Activated T-cell treated with anti-CD3 and anti-CD28 coated beads for 48 hours (primary cell): ENCODE measurements at regions not wholly inside any gene's neighbourhood (a gene's known extent, or its start where the extent isn't known, plus 50 kb on each side); places are given as distances from the start of the nearest gene placed in this dataset.
"Not testable (repeated sequence)": the region's sequence is repeated elsewhere in the genome, so short reads cannot be mapped to it uniquely, and the experiment has no call there.

ENCODE experiments used
- DNase-seq: peaks from one replicate; pipeline ENCODE4 v3.0.0-alpha.2; 2020; ENCODE audit warnings: low read depth

DNA sequence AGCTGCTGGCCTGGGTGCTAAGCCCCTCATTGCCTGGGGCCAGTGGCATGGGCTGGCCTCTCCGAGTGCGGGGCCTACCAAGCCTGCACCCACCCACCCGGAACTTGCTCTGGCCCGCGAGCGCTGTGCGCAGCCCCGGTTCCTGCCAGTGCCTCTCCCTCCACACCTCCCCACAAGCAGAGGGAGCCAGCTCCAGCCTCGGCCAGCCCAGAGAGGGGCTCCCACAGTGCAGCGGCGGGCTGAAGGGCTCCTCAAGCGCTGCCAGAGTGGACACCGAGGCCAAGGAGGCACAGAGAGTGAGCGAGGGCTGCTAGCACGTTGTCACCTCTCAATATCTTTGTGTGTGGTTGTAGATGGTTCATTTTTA is 74.8 kb upstream of the ATP1A1 start:
- DNase-seq: not testable (repeated sequence)

- DNase-seq: no peak
Measured at GRCh38 chr1:116298746-116299145, 74.3 kb upstream of the ATP1A1 start.

DNA sequence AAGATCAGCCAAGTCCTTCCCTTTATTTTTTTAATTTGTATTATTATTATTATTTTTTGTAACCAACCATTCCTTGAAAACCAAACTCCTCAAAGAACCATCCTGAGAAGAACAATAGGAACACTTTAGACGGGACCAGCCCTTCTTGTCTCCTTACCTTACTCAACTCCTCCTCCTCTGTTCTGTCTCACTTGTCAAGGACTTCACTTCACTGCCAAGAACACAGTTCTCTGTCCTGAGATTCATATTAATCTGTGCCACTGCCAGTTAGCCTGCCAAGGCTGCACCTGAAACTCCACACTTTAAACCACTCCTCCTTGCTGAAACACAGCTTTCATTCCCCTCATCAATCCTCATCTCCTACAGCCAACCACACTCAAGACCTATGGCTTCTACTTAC is 73.8 kb upstream of the ATP1A1 start:
- no peak for DNase-seq

DNA sequence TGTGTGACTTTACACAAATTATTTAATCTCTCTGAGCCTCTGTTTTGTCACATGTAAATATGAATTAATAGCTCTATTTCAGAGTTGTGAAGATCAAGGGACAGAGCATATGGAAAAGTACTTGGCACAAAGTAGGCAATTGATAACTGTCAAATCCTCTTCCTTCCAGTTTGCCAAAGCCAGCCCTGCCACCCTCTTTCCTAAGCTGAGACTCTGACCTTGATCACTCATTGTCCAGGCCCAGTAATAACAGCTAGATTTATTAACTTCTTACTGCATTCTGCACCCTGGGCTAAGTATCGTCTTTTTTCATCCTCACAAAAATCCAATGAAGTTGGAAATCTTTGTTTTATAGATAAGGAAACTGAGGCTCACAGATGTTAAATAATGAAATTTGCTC is 70.8 kb upstream of the ATP1A1 start:
- DNase-seq: no peak

DNA sequence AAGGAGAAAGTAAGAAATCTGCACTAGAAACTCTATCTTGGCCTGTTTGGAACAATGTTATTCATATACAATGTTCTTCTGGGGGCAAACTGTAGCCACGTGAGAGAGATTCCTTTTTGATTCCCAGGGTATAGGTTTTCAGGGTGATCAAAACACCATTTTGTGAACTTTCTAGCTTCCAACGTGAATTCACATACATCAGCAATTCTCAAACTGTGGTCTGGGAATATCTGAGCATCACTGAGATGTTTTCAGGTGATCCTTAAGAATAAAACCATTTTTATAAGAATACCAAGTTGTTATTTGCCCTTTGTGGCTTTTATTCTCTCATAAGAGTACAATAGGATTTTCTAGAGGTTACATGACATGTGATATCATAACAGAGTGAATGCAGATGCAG is 66.9 kb upstream of the ATP1A1 start:
- no peak for DNase-seq

DNA sequence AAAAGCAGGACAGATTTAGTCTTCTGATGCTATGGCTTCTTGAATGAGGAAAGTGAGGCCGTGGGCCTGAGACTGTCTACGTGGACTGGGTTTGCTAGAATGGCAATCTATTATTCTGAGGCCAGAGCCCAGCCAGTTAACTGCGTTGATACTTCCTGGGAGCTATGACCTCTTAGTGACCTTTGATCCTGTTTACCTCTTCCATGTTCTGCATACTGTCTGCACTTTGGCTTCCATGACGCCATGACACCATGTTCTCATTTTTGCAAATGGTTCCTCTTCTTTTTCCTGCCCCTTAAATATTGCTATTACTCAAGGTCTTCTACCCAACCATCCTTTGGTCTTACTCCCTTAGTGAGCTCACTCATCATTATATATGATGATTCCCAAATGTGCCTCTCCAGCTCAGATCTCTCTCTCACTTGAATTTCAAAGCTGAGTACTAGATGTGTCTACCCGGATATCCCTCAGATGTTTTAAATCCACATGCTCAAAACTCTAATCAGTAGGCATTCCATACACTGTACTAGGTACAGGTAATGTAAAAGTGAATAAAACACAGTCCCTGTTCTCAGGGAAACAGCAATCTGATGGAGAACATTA is 66.1 kb upstream of the ATP1A1 start:
- DNase-seq: no peak

- DNase-seq: no peak
Measured at GRCh38 chr1:116308276-116308675, 64.8 kb upstream of the ATP1A1 start.

DNA sequence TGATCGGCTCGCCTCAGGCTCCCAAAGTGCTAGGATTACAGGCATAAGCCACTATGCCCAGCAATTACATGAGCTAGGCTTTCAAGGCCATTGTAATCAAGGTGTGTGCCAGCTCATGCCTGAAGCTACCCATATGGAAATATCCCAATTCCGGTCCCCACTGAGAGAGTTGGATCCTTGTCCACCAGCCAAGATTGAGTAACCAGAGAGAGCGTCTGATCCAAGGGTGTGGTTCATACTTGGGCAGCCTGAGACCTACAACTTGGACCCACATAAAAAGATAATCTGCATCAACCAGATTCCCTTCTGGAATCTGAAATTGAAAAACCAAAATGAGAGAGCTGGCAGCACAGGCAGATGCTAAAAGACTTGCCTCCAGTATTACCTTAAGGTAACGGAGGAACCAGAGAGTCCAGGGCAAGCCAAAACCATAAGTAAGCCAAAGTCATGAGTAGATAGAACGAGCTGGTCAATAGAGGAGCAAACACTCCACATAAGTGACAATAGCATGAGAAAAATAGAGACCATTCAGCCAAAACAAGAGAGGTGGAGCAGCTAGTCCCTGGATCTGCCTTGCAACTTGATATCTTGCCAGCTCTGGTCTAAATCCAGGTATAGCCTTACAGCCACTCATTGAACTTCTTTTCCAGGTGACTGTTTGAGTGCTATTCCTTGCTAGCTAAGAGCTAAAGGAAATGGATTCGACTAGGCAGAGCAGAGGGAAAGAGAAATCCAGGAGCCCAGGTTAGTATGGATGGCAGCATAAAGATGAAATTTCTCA is 63.8 kb upstream of the ATP1A1 start:
- DNase-seq: no peak

- no peak for DNase-seq
Measured at GRCh38 chr1:116310180-116310579, 62.9 kb upstream of the ATP1A1 start.

DNA sequence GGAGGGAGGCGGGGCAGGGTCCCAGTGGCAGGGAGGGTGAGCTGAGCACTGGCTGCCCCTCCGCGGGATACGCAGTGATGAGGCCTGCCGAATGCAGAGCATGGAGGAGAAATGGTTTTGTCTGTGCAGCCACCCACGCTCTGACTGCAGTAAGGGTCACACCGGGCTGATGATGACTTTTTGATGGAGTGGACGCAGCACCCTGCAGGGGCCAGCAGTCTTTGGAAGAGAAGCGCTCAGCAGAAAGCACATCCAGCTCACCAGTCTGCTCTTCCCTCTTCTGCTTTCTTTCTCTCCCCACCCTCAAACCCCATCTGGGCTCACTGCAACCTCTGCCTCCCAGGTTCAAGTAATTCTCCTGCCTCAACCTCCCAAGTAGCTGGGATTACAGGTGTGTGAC is 61.9 kb upstream of the ATP1A1 start:
- no peak for DNase-seq

DNA sequence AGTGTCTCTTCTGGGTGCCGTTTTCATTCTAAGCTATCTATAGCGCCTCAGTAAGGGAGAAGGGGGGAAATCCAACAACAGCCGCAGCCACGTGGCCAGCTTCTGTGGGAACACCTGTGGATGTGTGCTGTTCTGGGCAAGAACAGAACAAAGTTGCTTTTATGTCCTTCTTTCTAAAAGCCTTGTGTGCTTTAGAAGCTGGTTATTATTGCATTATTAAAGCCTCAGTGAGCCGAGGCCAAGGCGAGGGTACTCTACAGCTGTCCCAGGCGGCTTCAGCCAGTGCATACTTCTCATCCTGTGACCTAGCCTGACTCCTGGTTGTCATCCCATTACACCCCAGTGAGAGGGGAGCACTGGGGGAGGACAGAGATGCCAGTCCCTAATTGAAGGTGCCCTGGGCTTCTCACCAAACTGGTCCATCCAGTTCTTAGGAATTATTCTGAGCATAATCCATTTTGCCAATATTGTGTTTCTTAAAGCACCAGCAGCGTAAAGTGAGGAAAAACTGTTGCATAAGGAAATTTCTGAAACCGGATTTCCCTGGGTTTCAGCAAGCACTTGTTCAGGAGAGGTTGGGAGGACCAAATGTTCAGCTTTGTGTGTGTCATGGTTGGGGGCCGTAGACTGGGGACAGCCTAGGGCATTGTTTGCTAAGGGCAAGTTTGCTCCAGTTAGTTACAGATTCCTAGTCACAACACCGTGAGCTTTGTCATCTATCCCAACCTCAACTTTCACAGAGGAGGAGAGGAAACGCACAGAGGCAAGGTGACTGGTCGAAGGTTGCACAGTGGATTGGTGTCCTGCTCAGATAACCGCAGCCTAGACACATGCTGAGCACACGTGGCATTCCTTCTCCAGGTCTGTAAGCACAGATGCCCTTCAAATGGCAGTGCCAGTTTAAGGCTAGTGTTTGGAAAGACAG is 61.0 kb upstream of the ATP1A1 start:
- DNase-seq: no peak

DNA sequence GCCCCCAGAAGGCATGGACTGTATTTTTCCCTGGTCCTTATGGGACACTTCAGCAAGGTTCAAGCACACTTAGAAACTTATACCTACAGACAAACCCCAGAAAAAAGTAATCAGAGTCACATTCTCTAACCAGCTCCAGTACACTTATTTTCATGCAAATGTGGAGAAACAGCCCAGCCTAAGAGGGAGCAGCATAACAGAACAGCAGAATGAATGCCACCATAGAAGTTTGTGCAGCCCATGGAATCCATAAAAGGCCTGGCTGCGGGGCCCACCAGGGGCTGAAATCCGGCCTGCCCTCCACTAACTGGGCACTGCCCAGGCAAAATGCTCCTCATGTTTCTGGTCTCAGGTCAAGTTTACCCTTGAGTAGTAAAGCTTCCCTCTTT is 60.4 kb upstream of the ATP1A1 start:
- no peak for DNase-seq

- no peak for DNase-seq
Measured at GRCh38 chr1:116313776-116314175, 59.3 kb upstream of the ATP1A1 start.

- no peak for DNase-seq
Measured at GRCh38 chr1:116314305-116314919, 58.6 kb upstream of the ATP1A1 start.

- DNase-seq: no peak
Measured at GRCh38 chr1:116316373-116316772, 56.7 kb upstream of the ATP1A1 start.

- DNase-seq: no peak
Measured at GRCh38 chr1:116318897-116319296, 54.1 kb upstream of the ATP1A1 start.

GRCh38 chr1:116320874-116321273 is 52.2 kb upstream of the ATP1A1 start:
- DNase-seq: no peak

GRCh38 chr1:116321766-116322175 is 51.3 kb upstream of the ATP1A1 start:
- DNase-seq: no peak

- no peak for DNase-seq
Measured at GRCh38 chr1:116322752-116323405, 50.2 kb upstream of the ATP1A1 start.
